ENCODE measurements at regions not wholly inside any gene's neighbourhood (a gene's known extent, or its start where the extent isn't known, plus 50 kb on each side); places are given as distances from the start of the nearest gene placed in this dataset.

- TF ChIP-seq BMI1 (IDR thresholded peaks at IDR 0.05; ENCODE audit: borderline replicate concordance): no peak
- no peak for TF ChIP-seq CTCF (IDR thresholded peaks at IDR 0.05 in 2 of 3, conservative IDR thresholded peaks at IDR 0.05 in 1 of 3; ENCODE audit: control insufficient read depth in 2 of 3, extremely low read depth in 1 of 3, insufficient read depth in 1 of 3, low read depth in 3 of 3, low read length in 3 of 3)
These were observed 264.3 kb downstream of the PTEN start for GRCh38 chr10:88127766-88128165.

Data from GM12878 (cell line).